H7 (cell line): ENCODE measurements at regions not wholly inside any gene's neighbourhood (a gene's known extent, or its start where the extent isn't known, plus 50 kb on each side); places are given as distances from the start of the nearest gene placed in this dataset.

Experiments
- DNase-seq: peaks from one replicate; pipeline ENCODE4 v3.0.0; 2012
- H3K27me3 ChIP-seq: 2 replicates; pipeline ENCODE4 v1.6.0; 2011; ENCODE audit warnings: mild to moderate bottlenecking, low read length; ENCODE audit not compliant: control insufficient read depth, insufficient read depth
- H3K36me3 ChIP-seq: replicated peaks from 2 replicates; pipeline ENCODE4 v1.5.1; 2011; ENCODE audit warnings: low read length; ENCODE audit not compliant: control insufficient read depth, insufficient read depth
- H3K4me3 ChIP-seq: 2 replicates; pipeline ENCODE4 v1.5.1; 2011; ENCODE audit warnings: low read depth, mild to moderate bottlenecking, control low read depth, low read length, moderate library complexity; ENCODE audit not compliant: insufficient read depth

GRCh38 chr3:189056646-189057335, 115.0 kb upstream of the TPRG1 start:
- no peak overlapping the region for H3K4me3 ChIP-seq
- no peak for DNase-seq
- H3K36me3 ChIP-seq: no peaks in the 10 kb centered on the region
- no peaks in the 10 kb centered on the region for H3K27me3 ChIP-seq

DNA sequence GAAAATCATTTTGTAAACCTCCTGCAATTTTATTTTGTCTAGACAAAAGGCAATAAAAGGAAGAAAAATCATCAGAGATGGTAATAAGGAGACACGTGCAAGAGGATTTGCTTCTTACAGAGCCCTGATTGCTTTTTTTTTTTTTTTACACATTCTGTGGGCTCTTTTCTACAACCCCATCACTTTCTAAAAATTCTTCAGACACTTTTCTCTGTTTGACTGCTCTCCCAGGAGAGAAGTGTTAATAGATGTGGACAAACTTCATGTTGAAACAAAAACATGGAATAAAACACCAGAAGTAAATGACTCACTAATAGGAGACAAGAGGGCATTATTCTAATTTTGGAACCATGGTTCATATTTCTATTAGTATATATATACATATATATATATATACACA, 114.4 kb upstream of the TPRG1 start:
- Histone ChIP-seq H3K4me3 (no peak overlapping the region), H3K36me3 (no peaks in the 10 kb centered on the region), H3K27me3 (no peaks in the 10 kb centered on the region)
- DNase-seq: no peak

DNA sequence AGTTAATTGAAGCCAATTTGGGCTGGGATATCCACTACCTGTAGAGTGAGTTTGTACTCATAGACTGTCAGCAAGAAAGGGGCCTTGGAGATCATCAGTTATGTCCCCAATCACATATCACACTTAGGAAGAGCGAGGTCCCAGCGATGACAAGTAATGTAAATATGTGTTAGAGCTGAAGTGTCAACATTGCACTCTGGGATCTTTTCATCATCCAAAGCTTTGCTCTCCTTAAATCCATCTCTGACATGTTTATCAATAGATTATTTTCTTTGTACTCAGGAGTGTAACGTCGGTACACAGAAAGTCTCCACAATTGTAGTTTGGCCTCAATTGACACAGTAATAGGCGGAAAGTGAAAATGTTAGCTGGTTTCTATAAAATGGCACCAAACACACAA, 113.7 kb upstream of the TPRG1 start:
- H3K36me3 ChIP-seq: no peaks in the 10 kb centered on the region

DNA sequence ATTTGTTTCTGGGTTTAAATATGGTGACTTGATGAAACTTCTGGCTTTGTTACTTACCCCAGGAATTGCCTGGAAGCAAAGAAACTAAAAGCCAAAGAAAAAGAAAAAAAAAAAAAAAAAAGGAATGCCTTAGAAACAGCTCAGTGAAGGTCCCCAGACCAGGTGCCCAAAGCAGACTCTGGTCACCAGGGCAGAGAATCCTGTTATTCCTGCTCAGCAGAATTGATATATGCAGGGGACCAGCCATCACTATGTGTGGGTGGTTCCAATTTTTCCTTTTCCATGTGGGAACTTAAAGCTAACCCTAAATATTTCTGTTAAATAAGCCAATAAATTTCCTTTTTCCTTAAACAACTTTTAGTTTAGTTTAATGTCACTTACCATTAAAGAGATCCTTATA, 100.8 kb upstream of the TPRG1 start:
- Histone ChIP-seq H3K27me3 (no peaks in the 10 kb centered on the region), H3K36me3 (no peaks in the 10 kb centered on the region), H3K4me3 (no peak overlapping the region)
- DNase-seq: no peak

More for the DNA sequence above, 113.7 kb upstream of the TPRG1 start:
- Histone ChIP-seq H3K4me3 (no peak overlapping the region), H3K27me3 (no peaks in the 10 kb centered on the region)
- DNase-seq: no peak

GRCh38 chr3:189071446-189071845, 100.3 kb upstream of the TPRG1 start:
- H3K4me3 ChIP-seq: no peak overlapping the region
- DNase-seq: no peak
- no peaks in the 10 kb centered on the region for H3K36me3 ChIP-seq
- no peaks in the 10 kb centered on the region for H3K27me3 ChIP-seq

- Histone ChIP-seq H3K27me3 (no peaks in the 10 kb centered on the region), H3K4me3 (no peak overlapping the region), H3K36me3 (no peaks in the 10 kb centered on the region)
- DNase-seq: no peak
Measured at GRCh38 chr3:189076449-189076848, 95.3 kb upstream of the TPRG1 start.

DNA sequence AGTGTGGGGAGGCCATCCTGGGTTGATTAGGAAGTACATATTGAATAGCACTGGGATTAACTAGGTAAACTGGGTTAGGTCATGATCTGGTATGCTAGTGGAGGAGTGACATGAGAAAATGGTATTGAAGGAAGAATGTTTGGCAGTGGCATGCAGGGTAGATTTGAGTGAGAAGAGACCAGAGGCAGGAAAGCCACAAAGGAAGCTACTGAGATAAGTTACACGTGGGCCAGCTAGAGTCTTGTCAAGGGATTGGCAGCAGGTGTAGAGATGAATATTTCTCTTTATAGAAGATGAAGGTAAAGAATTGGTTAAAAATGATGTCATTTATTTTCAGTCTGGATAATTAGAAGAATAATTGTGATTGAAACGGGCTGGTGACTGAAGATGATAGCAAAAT, 91.0 kb upstream of the TPRG1 start:
- H3K4me3 ChIP-seq: no peak overlapping the region
- H3K36me3 ChIP-seq: no peaks in the 10 kb centered on the region
- DNase-seq: no peak
- H3K27me3 ChIP-seq: no peaks in the 10 kb centered on the region

DNA sequence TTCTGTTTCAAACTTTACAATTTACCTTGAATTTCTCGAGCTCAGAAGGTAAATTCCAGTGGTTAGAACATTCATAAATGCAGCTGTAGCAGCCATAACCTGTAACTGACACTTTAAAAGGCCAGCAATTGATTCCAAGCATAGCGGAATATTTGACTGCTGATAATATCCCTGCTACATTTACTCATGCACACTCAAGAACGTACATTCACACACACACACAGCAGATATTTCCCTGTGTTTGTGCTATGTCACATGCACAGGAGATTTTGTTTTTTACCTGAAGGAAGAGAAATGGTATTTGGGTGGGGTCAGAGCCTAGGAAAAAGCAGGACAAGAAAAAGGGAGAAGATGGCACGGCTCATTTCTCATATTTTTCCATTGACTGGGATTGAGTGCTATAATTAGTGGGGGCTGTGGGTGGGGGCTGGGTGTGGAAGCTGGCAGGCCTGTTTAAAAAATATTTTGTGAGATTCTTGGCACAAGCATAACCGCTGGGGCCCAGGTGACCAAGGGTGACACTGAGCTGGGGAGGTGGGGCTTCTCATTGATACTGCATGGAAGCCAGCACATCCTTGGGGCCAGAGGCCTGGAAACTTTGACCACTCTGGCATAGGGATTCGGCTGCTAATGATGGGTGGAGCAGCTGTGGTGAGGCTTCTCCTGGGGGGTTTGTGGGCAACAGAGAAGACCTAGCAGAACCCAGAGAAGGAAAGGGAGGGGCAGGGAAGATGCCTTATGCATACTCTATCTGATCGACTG, 88.9 kb upstream of the TPRG1 start:
- no peak for DNase-seq
- Histone ChIP-seq H3K27me3 (no peaks in the 10 kb centered on the region), H3K36me3 (no peaks in the 10 kb centered on the region), H3K4me3 (no peak overlapping the region)

DNA sequence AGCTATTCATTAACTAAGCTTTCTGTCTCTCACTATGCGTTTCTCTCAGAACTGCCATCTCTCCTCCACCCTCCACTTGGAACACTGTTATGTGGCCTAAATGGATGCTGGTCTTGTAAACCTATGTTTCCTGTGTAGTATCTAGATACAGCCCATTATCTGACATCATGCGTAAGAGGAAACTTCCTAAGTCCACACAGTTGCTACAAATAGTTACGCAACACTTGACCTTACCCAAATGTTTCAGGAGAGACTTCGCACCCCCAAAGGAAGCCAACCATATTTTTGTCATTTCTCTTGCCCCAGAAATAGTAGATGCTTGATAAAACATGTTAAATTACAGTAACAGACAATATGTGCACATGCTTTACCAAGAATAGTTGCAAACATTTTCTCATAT, 87.2 kb upstream of the TPRG1 start:
- Histone ChIP-seq H3K27me3 (no peaks in the 10 kb centered on the region), H3K36me3 (no peaks in the 10 kb centered on the region), H3K4me3 (no peak overlapping the region)
- no peak for DNase-seq

DNA sequence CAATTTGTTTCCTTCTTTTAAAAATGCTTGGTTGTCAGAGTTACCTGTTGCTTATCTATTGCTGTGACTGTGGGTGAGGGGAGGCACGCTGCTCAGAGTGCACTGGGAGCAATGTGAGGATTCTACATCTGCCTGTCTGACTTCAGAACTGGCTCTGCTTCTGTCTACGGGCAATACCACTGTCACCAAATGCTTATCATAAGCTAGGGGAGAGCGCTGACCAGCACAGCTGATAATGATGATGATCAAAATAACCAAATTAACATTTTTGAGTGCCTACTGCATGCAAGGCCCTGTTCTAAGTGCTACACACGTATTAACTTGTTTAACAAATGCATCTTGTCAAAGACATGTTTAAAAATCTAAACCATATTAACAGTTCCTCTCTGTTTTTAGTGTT, 79.2 kb upstream of the TPRG1 start:
- Histone ChIP-seq H3K27me3 (no peaks in the 10 kb centered on the region), H3K36me3 (no peaks in the 10 kb centered on the region), H3K4me3 (no peak overlapping the region)
- no peak for DNase-seq

- no peaks in the 10 kb centered on the region for H3K27me3 ChIP-seq
- H3K4me3 ChIP-seq: no peak overlapping the region
- H3K36me3 ChIP-seq: no peaks in the 10 kb centered on the region
- no peak for DNase-seq
Measured at GRCh38 chr3:189094539-189094938, 77.2 kb upstream of the TPRG1 start.

GRCh38 chr3:189096092-189096491, 75.7 kb upstream of the TPRG1 start:
- H3K36me3 ChIP-seq: no peaks in the 10 kb centered on the region
- no peak overlapping the region for H3K4me3 ChIP-seq
- DNase-seq: no peak
- no peaks in the 10 kb centered on the region for H3K27me3 ChIP-seq

DNA sequence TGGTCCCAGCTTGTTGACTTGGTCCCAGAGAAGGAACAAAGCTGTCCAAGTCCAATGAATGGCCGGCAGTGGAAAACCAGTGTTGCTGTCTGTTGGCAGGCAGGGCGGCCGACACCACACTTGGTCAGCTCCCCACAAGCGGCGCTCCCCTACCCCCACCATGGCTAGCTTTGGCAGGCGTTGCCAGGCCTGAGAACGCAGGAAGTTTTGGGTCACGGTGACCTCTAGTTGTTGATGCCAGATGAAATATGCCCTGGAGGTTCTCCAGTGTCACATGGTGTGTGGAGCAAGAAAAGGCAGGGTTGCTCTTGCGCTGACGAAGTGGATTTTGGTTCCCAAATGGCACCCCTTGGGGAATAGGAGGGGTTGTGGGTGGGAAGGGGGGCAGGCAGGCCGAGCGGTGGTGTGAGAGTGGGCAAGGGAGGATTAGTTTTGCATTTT, 72.7 kb upstream of the TPRG1 start:
- Histone ChIP-seq H3K27me3 (no peaks in the 10 kb centered on the region), H3K36me3 (no peaks in the 10 kb centered on the region), H3K4me3 (no peak overlapping the region)
- no peak for DNase-seq

DNA sequence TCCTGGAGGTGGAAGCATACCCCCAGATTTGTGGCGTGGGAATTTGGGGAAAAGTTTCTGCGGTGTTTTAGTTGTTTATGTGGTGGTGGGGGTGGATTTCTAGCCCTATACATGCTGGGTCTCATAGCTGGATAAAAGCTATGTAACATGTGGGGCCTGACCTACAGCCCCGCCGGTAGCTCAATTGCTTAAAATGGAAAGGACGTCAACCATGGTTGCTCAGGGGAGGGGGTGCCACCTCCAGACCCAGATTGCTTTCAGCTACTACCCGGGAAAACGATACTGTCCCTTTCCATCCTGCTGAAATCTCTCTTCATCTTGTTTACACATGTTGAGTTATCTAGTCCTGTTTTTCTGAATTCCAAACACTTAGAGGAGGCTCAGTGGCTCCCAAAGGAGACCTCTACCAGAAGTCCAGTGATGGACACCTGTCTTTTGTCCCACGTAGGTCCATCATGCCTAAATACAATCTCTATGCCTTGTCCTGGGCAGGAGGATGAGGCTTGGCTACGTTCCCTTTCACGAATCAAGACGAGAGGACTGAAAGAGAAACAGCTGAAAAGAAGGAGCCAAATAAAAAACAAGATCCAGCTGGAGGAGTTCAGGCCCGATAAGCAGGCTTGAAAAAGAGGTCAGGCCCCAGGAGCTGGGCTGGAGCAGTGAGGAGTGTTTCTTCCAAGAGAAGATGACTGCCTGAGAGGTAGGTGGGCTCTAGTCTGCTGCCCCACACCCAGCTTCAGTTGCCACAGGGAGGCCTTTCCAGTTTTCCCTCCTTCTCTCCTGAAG, 72.1 kb upstream of the TPRG1 start:
- DNase-seq: no peak
- no peaks in the 10 kb centered on the region for H3K27me3 ChIP-seq
- no peaks in the 10 kb centered on the region for H3K36me3 ChIP-seq
- H3K4me3 ChIP-seq: no peak overlapping the region

- Histone ChIP-seq H3K27me3 (no peaks in the 10 kb centered on the region), H3K4me3 (no peak overlapping the region), H3K36me3 (no peaks in the 10 kb centered on the region)
- no peak for DNase-seq
Measured at GRCh38 chr3:189100866-189101265, 70.9 kb upstream of the TPRG1 start.
